ENCODE measurements at regions not wholly inside any gene's neighbourhood (a gene's known extent, or its start where the extent isn't known, plus 50 kb on each side); places are given as distances from the start of the nearest gene placed in this dataset.

- TF ChIP-seq CTCF (IDR thresholded peaks at IDR 0.05) (no peak), POLR2A (IDR thresholded peaks at IDR 0.05) (no peak)
Measured at GRCh38 chr15:70597056-70597603, 166.2 kb downstream of the UACA start.
